ENCODE measurements at regions not wholly inside any gene's neighbourhood (a gene's known extent, or its start where the extent isn't known, plus 50 kb on each side); places are given as distances from the start of the nearest gene placed in this dataset.

GRCh38 chr1:186550832-186551231, 89.9 kb upstream of the PDC start:
- no peak for FAIRE-seq

- FAIRE-seq: no peak
These were observed 80.1 kb upstream of the PDC start for GRCh38 chr1:186541003-186541402.

- FAIRE-seq: no peak
These were observed 79.6 kb upstream of the PDC start for GRCh38 chr1:186540521-186540920.

GRCh38 chr1:186536273-186536890, 75.5 kb upstream of the PDC start:
- no peak for FAIRE-seq

- no peak for FAIRE-seq
These were observed 74.6 kb upstream of the PDC start for GRCh38 chr1:186535388-186536133.

- no peak for FAIRE-seq
These were observed 73.5 kb upstream of the PDC start for GRCh38 chr1:186534401-186534800.

GRCh38 chr1:186532466-186532865, 71.6 kb upstream of the PDC start:
- no peak for FAIRE-seq

GRCh38 chr1:186531561-186532165, 70.7 kb upstream of the PDC start:
- no peak for FAIRE-seq

GRCh38 chr1:186530109-186530508, 69.2 kb upstream of the PDC start:
- FAIRE-seq: no peak

- FAIRE-seq: no peak
These were observed 59.1 kb upstream of the PDC start for GRCh38 chr1:186519982-186520381.

GRCh38 chr1:186518822-186519381, 58.0 kb upstream of the PDC start:
- no peak for FAIRE-seq

- FAIRE-seq: no peak
These were observed 57.5 kb upstream of the PDC start for GRCh38 chr1:186518395-186518794.

- no peak for FAIRE-seq
These were observed 53.5 kb upstream of the PDC start for GRCh38 chr1:186514367-186514766.

- FAIRE-seq: no peak
These were observed 52.6 kb upstream of the PDC start for GRCh38 chr1:186513526-186513925.

GRCh38 chr1:186512698-186513457, 52.0 kb upstream of the PDC start:
- FAIRE-seq: no peak

- FAIRE-seq: no peak
These were observed 51.1 kb upstream of the PDC start for GRCh38 chr1:186511761-186512637.
